Neural progenitor cell (in vitro differentiated cells): ENCODE measurements at regions not wholly inside any gene's neighbourhood (a gene's known extent, or its start where the extent isn't known, plus 50 kb on each side); places are given as distances from the start of the nearest gene placed in this dataset.
A peak's percentile ranks its signal among the peaks of the same experiment; 100 is the strongest.

ENCODE experiments used
- DNase-seq: peaks from one replicate; pipeline ENCODE4 v3.0.0-alpha.2; 2016; ENCODE audit warnings: low spot score
- H2AFZ ChIP-seq: fragments of 200-600 bp; sonication (generic); replicated peaks from 2 replicates; pipeline ENCODE4 v1.6.1; 2016; ENCODE audit warnings: antibody characterized with exemption
- H3F3A ChIP-seq: fragments of 200-600 bp; sonication (generic); 2 replicates; pipeline ENCODE4 v1.6.1; 2016; ENCODE audit warnings: antibody characterized with exemption, low read depth
- H3K27ac ChIP-seq: fragments of 200-600 bp; sonication (generic); 2 replicates; pipeline ENCODE4 v1.5.1; 2016; ENCODE audit warnings: mild to moderate bottlenecking
- H3K27me3 ChIP-seq: fragments of 200-600 bp; sonication (generic); 2 replicates; pipeline ENCODE4 v1.6.1; 2016; ENCODE audit warnings: mild to moderate bottlenecking, moderate library complexity
- H3K36me3 ChIP-seq: fragments of 200-600 bp; sonication (generic); 2 replicates; pipeline ENCODE4 v1.5.1; 2016
- H3K4me1 ChIP-seq: fragments of 200-600 bp; sonication (generic); 2 replicates; pipeline ENCODE4 v1.6.1; 2016; ENCODE audit warnings: mixed run types
- H3K4me2 ChIP-seq: fragments of 200-600 bp; sonication (generic); 2 replicates; pipeline ENCODE4 v1.6.1; 2016
- H3K4me3 ChIP-seq: fragments of 200-600 bp; sonication (generic); 2 replicates; pipeline ENCODE4 v1.5.1; 2016
- H3K79me2 ChIP-seq: fragments of 200-600 bp; sonication (generic); 2 replicates; pipeline ENCODE4 v1.6.1; 2016; ENCODE audit warnings: low read depth
- H3K9ac ChIP-seq: fragments of 200-600 bp; sonication (generic); 2 replicates; pipeline ENCODE4 v1.6.1; 2016
- H3K9me3 ChIP-seq: fragments of 200-600 bp; sonication (generic); 2 replicates; pipeline ENCODE4 v1.5.1; 2016; ENCODE audit warnings: low read depth
- H4K20me1 ChIP-seq: fragments of 200-600 bp; sonication (generic); 2 replicates; pipeline ENCODE4 v1.6.1; 2016; ENCODE audit warnings: low read depth
- H3K27ac Mint-ChIP-seq: 3 replicates; pipeline ENCODE4 v1.8.0; 2021; ENCODE audit warnings: mixed read lengths
- H3K27me3 Mint-ChIP-seq: 2 replicates; pipeline ENCODE4 v1.8.0; 2022; ENCODE audit warnings: low read depth, mild to moderate bottlenecking, inconsistent platforms, moderate library complexity, mixed read lengths; ENCODE audit not compliant: insufficient read depth
- H3K36me3 Mint-ChIP-seq: 3 replicates; pipeline ENCODE4 v1.8.0; 2021; ENCODE audit warnings: mixed read lengths
- H3K4me1 Mint-ChIP-seq: 3 replicates; pipeline ENCODE4 v1.8.0; 2021; ENCODE audit warnings: mixed read lengths
- H3K4me3 Mint-ChIP-seq: 3 replicates; pipeline ENCODE4 v1.8.0; 2021; ENCODE audit warnings: mild to moderate bottlenecking, moderate library complexity, mixed read lengths
- H3K9me3 Mint-ChIP-seq: 3 replicates; pipeline ENCODE4 v1.8.0; 2020; ENCODE audit warnings: mixed read lengths
- CTCF ChIP-seq: fragments of 200-600 bp; sonication (generic); IDR thresholded peaks from 2 replicates; pipeline ENCODE4 v1.5.1; 2017; ENCODE audit warnings: antibody characterized with exemption, mild to moderate bottlenecking
- EZH2 ChIP-seq: fragments of 200-600 bp; sonication (generic); IDR thresholded peaks from 2 replicates; pipeline ENCODE4 v1.6.1; 2017; ENCODE audit warnings: antibody characterized with exemption, mild to moderate bottlenecking, moderate library complexity
- EZH2phosphoT487 ChIP-seq: fragments of 200-600 bp; sonication (generic); IDR thresholded peaks from 2 replicates; pipeline ENCODE4 v1.6.1; 2017; ENCODE audit warnings: antibody characterized with exemption

GRCh38 chr10:106173838-106174237, 990.7 kb downstream of the SORCS1 start:
- H3K9me3 Mint-ChIP-seq: no peaks in the 10 kb centered on the region
- no peak overlapping the region for H3K9ac ChIP-seq
- no peak overlapping the region for H3K4me3 Mint-ChIP-seq

GRCh38 chr10:106169241-106169640, 995.3 kb downstream of the SORCS1 start:
- Histone ChIP-seq H3K9me3 (no peaks in the 10 kb centered on the region), H3K4me2 (no peak overlapping the region), H2AFZ (peak overlapping the region; percentile 3), H3K36me3 (no peaks in the 10 kb centered on the region), H3K4me3 (no peak overlapping the region), H3F3A (no peaks in the 10 kb centered on the region), H3K27ac (no peak overlapping the region), H4K20me1 (no peaks in the 10 kb centered on the region), H3K27me3 (no peaks in the 10 kb centered on the region), H3K79me2 (no peaks in the 10 kb centered on the region), H3K9ac (no peak overlapping the region), H3K4me1 (no peaks in the 10 kb centered on the region)
- no peak overlapping the region for H3K4me3 Mint-ChIP-seq
- H3K36me3 Mint-ChIP-seq: no peaks in the 10 kb centered on the region
- no peak overlapping the region for H3K27ac Mint-ChIP-seq
- no peaks in the 10 kb centered on the region for H3K4me1 Mint-ChIP-seq
- TF ChIP-seq EZH2phosphoT487 (no peak), CTCF (no peak), EZH2 (no peak)
- H3K27me3 Mint-ChIP-seq: no peaks in the 10 kb centered on the region
- no peak for DNase-seq
- no peaks in the 10 kb centered on the region for H3K9me3 Mint-ChIP-seq

More at GRCh38 chr10:106173838-106174237, 990.7 kb downstream of the SORCS1 start:
- no peak overlapping the region for H3K4me3 ChIP-seq
- Mint-ChIP-seq H3K36me3 (no peaks in the 10 kb centered on the region), H3K27ac (no peak overlapping the region), H3K27me3 (no peaks in the 10 kb centered on the region), H3K4me1 (peaks cover 4% of the 10 kb centered on the region)
- TF ChIP-seq CTCF (no peak), EZH2 (no peak), EZH2phosphoT487 (no peak)
- no peak overlapping the region for H3K4me2 ChIP-seq
- no peaks in the 10 kb centered on the region for H4K20me1 ChIP-seq
- no peaks in the 10 kb centered on the region for H3K27me3 ChIP-seq
- DNase-seq: no peak
- no peak overlapping the region for H3K27ac ChIP-seq
- H3F3A ChIP-seq: no peaks in the 10 kb centered on the region
- no peaks in the 10 kb centered on the region for H3K79me2 ChIP-seq
- H3K9me3 ChIP-seq: no peaks in the 10 kb centered on the region
- H3K4me1 ChIP-seq: no peaks in the 10 kb centered on the region
- H2AFZ ChIP-seq: no peak overlapping the region
- no peaks in the 10 kb centered on the region for H3K36me3 ChIP-seq

- no peak for DNase-seq
- Histone ChIP-seq H3K9me3 (no peaks in the 10 kb centered on the region), H3K79me2 (no peaks in the 10 kb centered on the region), H3K27ac (no peak overlapping the region), H3K4me2 (no peak overlapping the region), H3K4me3 (no peak overlapping the region), H3K27me3 (no peaks in the 10 kb centered on the region), H4K20me1 (no peaks in the 10 kb centered on the region), H3K4me1 (no peaks in the 10 kb centered on the region), H3K9ac (no peak overlapping the region), H2AFZ (no peak overlapping the region), H3K36me3 (no peaks in the 10 kb centered on the region), H3F3A (no peaks in the 10 kb centered on the region)
- no peaks in the 10 kb centered on the region for H3K4me1 Mint-ChIP-seq
- H3K4me3 Mint-ChIP-seq: no peak overlapping the region
- peaks cover 5% of the 10 kb centered on the region for H3K9me3 Mint-ChIP-seq
- H3K36me3 Mint-ChIP-seq: no peaks in the 10 kb centered on the region
- TF ChIP-seq EZH2phosphoT487: no peak
- TF ChIP-seq EZH2: no peak
- TF ChIP-seq CTCF: no peak
- no peak overlapping the region for H3K27ac Mint-ChIP-seq
- H3K27me3 Mint-ChIP-seq: no peaks in the 10 kb centered on the region
These were observed 996.6 kb downstream of the SORCS1 start for GRCh38 chr10:106167946-106168345.

GRCh38 chr10:106158241-106158640, 1006.3 kb downstream of the SORCS1 start:
- H3K9me3 ChIP-seq: no peaks in the 10 kb centered on the region
- H2AFZ ChIP-seq: no peak overlapping the region
- H3K4me3 ChIP-seq: no peak overlapping the region
- peaks cover 9% of the 10 kb centered on the region for H3K9me3 Mint-ChIP-seq
- H3K4me1 Mint-ChIP-seq: peaks cover 7% of the 10 kb centered on the region
- H3K27ac Mint-ChIP-seq: no peak overlapping the region
- DNase-seq: no peak
- H3K36me3 ChIP-seq: no peaks in the 10 kb centered on the region
- no peak for TF ChIP-seq EZH2
- TF ChIP-seq CTCF: no peak
- no peak for TF ChIP-seq EZH2phosphoT487
- no peaks in the 10 kb centered on the region for H3K27me3 Mint-ChIP-seq
- no peaks in the 10 kb centered on the region for H4K20me1 ChIP-seq
- no peaks in the 10 kb centered on the region for H3K27me3 ChIP-seq
- no peaks in the 10 kb centered on the region for H3F3A ChIP-seq
- no peak overlapping the region for H3K4me2 ChIP-seq
- H3K4me3 Mint-ChIP-seq: no peak overlapping the region
- H3K9ac ChIP-seq: no peak overlapping the region
- H3K36me3 Mint-ChIP-seq: no peaks in the 10 kb centered on the region
- H3K79me2 ChIP-seq: no peaks in the 10 kb centered on the region
- no peaks in the 10 kb centered on the region for H3K4me1 ChIP-seq
- no peak overlapping the region for H3K27ac ChIP-seq
